D341Med (cell line): ENCODE measurements at regions not wholly inside any gene's neighbourhood (a gene's known extent, or its start where the extent isn't known, plus 50 kb on each side); places are given as distances from the start of the nearest gene placed in this dataset.

ENCODE experiments used
- DNase-seq: peaks from one replicate; pipeline ENCODE4 v3.0.0; 2012; ENCODE audit warnings: low spot score

DNA sequence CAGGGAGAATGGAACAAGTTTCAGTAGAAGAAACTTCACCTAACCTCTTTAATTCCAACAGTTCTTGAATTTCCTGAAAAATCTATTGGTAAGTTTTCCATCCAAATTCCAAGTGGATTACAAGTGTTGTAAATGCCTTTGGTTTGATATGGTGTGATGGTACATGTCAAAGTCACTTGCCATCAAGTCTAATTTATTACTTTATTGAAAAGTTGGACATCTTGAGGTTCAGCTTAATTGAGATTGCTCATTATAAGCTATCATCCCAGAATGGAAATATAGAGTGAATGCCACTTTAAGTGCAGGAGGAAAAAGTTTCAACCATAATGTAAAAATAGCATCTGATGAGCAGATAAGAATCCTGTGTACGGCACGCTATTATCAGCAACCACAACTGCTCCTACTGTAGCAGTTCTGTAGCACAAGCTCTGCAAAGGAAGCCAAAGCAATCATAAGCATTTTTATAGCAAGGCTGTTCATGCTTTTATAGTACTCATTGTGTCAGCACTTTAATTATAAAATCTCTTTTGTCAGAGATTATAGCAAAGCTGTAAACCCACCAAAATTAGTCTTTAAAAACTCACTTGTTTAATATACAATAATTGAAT lies 991.8 kb upstream of the PHF14 start:
- no peak for DNase-seq

DNA sequence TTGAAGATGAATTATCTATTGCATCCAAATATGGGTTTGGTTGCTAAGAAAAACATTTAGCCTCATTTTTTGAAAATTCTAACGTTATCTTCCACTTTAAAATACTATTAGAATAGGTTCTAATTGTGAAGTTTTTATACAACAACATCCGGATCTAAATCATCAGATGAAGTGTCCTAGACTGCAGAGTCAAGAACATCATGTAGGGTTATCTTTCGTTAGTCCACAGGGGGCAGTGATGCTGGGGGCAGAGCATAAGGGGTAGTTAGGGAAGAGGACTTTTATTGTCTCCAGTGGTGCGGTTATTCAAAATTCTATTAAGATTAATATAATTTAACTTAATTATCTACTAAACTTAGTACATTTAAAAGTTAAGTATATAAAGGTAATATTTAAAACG lies 990.6 kb upstream of the PHF14 start:
- no peak for DNase-seq

- no peak for DNase-seq
Measured at GRCh38 chr7:10015687-10016086, 958.0 kb upstream of the PHF14 start.

DNA sequence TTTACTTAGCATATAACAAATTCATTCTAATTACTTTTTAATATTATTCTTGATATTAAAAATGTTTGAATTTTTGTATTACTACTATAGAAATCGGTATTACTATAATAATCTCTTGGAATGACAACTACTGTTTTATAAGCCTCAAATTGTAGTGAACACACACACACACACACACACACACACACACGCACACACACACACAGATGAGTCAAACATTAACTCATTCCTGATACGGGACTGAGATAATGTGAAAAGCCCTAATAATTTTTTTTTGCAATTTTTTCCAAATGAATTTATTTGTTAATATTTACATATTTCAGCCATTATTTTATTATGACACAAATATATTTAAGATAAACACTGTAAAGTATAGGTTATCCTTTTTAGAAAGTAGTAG lies 951.2 kb upstream of the PHF14 start:
- DNase-seq: no peak

DNA sequence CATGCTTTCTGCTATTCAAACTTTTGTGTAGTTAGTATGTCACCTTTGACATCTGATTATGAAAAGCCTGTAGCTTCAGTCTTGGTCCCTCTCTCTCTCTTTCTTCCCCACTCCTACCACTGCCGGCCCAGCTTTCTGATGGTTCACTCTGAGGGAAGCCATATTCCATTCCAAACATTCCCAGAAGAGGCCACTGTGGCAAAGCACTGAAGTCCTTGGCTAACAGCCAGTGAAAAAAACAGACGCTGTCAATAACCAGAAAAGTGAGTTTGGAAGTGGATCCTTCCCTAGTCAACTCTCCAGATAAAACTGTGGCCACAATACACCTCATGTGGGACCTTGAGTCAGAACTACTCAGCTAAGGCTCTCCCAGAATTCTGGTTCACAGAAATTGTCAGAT lies 950.7 kb upstream of the PHF14 start:
- peak; percentile 37 for DNase-seq

DNA sequence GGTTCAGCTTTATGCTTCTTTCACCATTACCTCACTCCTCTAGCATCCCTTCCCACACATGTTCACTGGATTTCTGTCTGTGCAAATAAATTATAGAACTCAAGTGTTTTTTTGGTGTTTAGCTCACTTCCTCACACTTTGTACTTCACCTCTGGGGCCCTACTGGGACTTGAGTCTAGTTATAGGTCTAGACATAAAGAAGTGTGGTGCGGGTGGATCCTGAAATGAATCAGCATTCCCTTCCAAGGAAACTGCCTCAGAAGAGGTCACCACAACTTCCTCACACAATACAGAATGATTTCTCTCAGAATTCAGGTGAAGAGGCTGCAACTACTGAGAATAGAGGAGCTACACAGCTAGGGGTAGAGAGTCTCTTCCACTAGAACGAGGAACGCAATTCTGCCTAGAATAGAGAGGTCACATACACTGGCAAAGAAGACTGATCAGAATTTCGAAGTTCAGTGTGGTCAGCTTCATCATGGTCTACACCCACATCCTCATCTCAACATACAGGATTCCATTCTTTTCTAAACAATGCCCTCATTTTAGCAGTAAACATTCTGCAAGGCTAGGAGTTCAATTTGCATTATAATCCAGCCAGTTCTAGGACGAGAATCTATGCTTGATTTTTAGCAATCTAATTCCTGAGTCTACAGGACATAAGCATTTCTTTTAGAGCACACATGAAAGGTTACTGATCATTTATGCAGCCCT lies 938.7 kb upstream of the PHF14 start:
- no peak for DNase-seq

DNA sequence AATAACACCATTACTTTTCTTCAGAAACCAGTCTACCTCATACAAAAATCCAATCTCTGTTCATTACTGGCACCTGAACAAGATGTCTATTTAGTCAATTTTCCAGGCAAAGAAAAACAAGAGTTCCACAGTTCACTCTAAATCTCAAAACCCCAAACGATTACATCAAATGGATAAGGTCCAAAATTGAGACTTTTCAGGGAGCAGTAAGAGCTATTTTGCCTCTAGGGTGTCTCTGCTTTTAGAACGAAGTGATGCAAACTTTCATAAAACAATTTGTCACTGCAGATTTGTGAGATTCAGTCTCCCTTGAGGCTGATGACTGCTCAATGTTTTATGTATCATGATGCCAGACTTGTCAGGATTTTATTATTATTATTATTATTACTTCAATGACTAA lies 937.0 kb upstream of the PHF14 start:
- DNase-seq: no peak

DNA sequence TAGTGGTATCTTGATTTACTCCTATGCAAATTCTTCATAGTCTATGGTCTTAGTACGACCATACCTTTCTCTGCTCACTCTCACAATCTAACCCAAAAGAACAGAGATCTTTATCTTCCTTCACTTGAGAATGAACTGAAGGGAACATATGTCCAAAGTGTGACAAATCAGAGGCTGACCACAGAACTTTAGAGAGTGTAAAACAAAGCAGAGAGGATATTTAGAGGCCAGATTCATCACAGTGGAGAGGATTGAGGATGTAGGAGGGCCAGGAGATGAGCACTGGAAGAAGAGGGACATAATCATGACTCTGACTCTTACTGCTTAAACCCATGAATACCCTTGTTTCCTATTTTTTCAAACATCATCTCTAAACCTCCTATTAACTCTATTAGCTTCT lies 935.3 kb upstream of the PHF14 start:
- DNase-seq: no peak

DNA sequence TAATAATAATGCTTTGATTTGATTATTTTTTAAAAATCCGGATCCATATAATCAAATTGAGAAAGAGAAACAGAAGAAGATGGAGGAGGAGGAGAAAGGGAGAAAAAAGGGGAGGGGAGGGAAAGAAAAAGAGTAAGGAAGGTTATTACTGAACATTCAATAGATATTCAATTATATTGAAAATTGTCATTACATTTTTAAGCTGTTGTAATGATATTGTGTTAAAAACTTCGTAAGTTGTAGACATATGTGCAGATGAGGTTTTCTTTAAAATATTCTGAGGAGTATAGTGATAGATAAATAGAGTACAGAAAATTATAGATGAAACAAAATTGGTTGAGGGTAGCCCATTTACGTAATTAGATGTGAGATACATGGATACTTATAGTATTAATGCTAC lies 933.0 kb upstream of the PHF14 start:
- DNase-seq: no peak

DNA sequence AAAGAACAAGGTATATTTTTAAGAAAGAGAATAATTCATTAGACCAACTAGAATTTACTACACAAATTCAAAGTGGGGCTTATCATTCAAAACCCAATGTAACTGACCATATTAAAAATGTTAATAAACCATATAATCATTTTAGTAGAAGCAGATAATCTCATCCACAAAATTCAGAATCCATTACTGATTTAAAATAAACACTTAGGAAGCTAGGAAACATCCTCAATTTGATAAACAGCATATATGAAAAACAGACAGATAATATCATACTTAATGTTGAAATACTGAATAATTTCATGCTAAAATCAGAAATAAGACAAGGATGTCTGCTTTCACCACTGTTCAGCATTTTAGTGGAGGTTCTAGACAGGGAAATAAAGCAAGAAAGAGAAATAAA lies 902.8 kb upstream of the PHF14 start:
- no peak for DNase-seq

DNA sequence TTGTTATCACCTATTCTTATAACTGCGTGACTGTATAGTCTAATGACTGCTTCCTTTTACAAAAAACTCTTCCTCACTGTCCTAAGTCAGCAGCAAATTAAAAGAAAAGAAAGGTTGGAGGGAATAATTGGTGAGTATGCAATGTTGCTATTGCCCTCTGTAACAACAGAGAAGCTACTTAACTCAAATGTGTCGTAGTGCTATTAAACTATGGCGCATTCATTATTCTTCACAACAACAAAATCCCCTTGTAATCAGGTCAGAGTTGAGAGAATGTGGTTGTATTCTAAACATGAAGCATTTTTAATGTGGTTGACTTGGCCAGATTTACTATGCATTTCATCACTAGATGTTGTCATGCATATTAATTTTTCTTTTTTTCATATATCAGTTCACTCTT lies 897.8 kb upstream of the PHF14 start:
- no peak for DNase-seq

DNA sequence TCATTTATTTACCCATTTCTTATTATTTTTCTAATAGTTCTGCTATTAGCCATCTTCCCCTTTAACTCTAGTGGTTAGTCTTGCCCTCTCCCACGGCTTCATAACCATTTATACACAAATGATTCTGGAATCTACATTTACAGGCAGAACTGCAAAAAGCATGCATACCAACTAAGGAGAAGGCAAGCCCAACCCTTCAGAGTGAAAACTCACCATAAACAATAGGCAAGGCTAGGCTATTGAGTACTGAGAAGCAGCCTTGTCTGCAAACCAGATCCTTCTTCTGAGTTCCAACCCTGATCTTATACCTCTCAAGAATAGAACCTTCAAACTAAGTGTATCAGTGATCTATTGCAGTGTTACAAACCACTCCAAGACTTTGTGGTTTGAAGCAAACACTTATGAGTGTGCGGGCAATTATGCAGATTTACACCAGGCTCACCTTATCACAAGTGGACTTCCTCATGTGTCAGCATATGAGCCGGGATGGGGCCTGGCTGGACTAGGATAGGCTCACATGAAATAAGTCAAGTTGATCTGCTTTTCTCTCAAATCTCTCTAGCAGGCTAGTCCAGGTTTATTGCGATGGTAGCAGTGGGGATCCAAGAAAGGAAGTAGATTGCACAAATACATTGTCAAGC lies 896.9 kb upstream of the PHF14 start:
- DNase-seq: no peak

GRCh38 chr7:10079572-10079971 lies 894.1 kb upstream of the PHF14 start:
- no peak for DNase-seq

DNA sequence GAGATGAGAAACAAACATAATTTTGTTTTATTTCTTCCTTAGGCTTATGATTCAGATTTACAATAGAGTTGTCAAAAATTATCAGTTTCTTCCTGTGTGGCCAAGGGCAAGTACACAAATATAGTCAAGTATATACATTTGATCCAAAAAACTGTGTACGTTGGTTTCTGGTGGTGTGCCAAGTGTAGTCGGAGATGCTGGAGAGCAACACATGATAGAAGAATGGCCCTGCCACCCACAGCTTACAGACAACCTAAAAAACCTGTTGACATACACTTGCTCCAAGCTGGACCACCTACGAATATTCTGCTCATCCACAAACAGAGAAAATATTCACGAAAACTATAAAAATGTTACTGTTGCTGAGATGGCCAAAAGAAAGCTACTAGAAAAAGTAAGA lies 890.8 kb upstream of the PHF14 start:
- DNase-seq: no peak

- no peak for DNase-seq
Measured at GRCh38 chr7:10083766-10084165, 889.9 kb upstream of the PHF14 start.

DNA sequence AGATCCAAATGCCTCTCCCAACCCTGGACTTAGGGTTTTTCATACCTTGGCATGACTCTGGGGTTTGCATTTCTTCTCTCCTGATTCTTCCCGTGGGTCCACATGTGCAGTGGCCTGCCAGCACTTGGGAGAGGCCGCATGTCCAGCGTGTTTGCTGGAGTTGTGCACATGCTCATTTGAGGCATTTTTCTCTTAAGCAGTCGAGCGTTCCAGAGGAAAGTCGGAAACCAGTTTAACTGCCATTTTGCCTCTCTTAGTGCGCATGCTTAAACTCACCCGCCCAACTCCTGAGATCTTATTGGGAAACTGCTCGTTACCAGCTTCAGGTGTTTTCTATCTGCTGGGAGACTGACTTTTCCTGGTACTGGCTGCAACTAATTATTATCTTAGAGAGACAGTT lies 888.4 kb upstream of the PHF14 start:
- DNase-seq: no peak

- no peak for DNase-seq
Measured at GRCh38 chr7:10100572-10100971, 873.1 kb upstream of the PHF14 start.

- no peak for DNase-seq
Measured at GRCh38 chr7:10101351-10101750, 872.3 kb upstream of the PHF14 start.

DNA sequence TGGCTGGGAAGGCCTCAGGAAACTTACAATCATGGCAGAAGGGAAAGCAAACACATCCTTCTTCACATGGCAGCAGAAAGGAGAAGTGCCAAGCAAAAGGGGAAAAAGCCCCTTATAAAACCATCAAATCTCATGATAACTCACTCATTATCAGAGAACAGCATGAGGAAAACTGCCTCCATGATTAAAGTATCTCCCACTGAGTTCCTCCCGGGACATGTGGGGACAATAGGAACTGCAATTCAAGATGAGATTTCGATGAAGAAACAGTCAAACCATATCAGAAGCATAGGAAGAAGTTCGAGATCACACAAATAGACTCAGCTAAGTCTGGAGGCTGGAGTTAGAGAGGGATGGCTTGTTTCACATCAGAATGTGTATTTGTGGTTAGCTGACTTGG lies 869.4 kb upstream of the PHF14 start:
- no peak for DNase-seq

DNA sequence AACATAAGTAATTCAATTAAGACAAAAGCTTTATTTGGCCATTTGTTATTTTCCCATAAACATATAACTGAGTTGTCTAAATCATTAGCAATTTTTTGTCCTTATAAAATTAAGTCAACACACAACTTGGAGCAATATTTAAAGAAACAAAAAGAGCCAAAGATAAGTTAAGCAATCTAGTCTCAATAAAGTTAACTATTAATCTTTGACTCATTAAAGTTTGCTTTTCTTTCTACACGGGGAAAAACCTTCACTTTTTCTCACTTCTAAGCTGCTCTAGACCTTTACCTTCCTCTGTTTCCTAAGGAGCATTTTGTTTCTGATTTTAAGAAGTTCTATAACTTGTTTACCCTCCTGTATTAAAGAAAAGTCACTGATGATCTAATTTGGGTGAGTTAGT lies 867.1 kb upstream of the PHF14 start:
- no peak for DNase-seq

DNA sequence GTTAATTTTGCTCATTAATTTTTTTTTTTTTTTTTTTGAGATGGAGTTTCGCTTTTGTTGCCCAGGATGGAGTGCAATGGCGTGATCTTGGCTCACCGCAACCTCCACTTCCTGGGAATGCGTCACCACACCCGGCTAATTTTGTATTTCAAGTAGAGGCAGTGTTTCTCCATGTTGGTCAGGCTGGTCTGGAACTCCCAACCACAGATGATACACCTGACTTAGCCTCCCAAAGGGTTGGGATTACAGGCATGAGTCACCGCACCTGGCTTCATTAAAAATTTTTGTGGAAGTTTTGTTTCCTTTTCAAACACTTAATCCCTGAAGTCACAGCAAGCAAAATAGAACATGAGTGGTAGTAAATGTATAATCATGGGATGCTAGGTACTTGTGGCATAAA lies 857.2 kb upstream of the PHF14 start:
- no peak for DNase-seq

DNA sequence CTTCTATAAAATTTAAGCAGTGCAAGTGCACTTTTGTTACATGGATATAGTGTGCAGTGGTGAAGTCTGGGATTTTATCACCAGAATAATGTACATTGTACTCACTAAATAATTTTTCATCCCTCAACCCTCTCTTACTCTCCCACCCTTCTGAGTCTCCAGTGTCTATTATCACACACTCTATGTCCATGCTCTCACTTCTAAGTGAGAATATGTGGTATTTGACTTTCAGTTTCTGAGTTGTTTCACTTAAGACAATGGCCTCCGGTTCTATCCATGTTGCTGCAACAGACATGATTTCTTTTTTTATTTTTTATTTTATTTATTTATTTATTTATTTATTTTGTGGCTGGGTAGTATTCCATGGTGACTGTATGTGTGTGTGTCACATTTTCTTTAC lies 855.9 kb upstream of the PHF14 start:
- no peak for DNase-seq

DNA sequence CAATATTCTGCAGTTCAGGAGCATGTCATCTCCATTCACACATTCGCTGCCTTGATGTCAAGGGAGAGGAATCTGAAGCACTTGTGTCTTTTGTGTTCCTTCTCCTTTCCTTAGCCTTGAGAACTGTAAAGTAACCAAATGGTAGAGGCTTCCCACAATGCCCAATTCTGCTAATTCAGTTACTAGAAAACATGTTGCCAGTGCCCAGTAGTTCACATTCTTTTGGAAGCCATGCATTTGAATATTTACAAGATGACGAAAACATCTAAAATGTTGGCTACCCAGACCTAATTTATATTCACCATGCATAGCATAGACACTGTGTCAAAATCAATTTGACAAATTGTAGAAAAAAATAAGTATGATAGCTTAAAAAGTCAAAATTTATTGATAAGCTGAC lies 852.7 kb upstream of the PHF14 start:
- no peak for DNase-seq

- no peak for DNase-seq
Measured at GRCh38 chr7:10121631-10122030, 852.0 kb upstream of the PHF14 start.
